Heart left ventricle (tissue), 13 donors: ENCODE measurements at regions not wholly inside any gene's neighbourhood (a gene's known extent, or its start where the extent isn't known, plus 50 kb on each side); places are given as distances from the start of the nearest gene placed in this dataset.

Experiments
- CTCF ChIP-seq, 12 donors: fragments of 200-600 bp; sonication (generic) in 4 of 12; IDR thresholded peaks; one replicate each; pipeline versions ENCODE4 v1.5.0 to v1.8.0; 2018 to 2022; ENCODE audit warnings: antibody characterized with exemption in 12 of 12, mild to moderate bottlenecking in 5 of 12
- POLR2A ChIP-seq, 2 donors: fragments of 450-650 bp; IDR thresholded peaks; one replicate each; pipeline ENCODE4 v1.6.1; 2017; ENCODE audit warnings: antibody characterized with exemption in 2 of 2, mild to moderate bottlenecking in 2 of 2, moderate library complexity in 2 of 2
- donor health status: ischemic (EF 13 %, LVEDD 7.1; RV severe dilation, severe dysfunction).
- donor health status: DM: no; HTN: yes; CAD: no.
- donor health status: DM: no; HTN: no; CAD: no.
- donor health status: ischemic (EF 25% LVEDD 6.9; RV normal size, moderate dysfunction).
- donor health status: ischemic (EF 25% LVEDD 5.7; RV mildly dilated, moderate dysfunction).
- donor health status: ischemic (EF 35%, LVEDD 5.7; RV mildly dilated, moderate dysfunction).
- donor health status: nonischemic (EF 11% LVEDD 7.7; RV severe dilation, severe dysfunction).
- donor health status: DM: yes; HTN: yes; CAD: no.
- donor health status: PGD.
- donor health status: ischemic (EF 29% LVEDD 5.4; RV normal size, mild dysfunction).
- donor health status: nonischemic (EF 23%, LVEDD 6.1; RV moderate dilation, normal function).

- TF ChIP-seq CTCF (IDR thresholded peaks at IDR 0.05) (no peak), POLR2A (IDR thresholded peaks at IDR 0.05) (no peak)
Observed at GRCh38 chr15:29623116-29623639, 199.1 kb downstream of the TJP1 start.
